HEK293 (cell line): ENCODE measurements at regions not wholly inside any gene's neighbourhood (a gene's known extent, or its start where the extent isn't known, plus 50 kb on each side); places are given as distances from the start of the nearest gene placed in this dataset.

ENCODE experiments used
- CTCF ChIA-PET: fragments of 350-600 bp; formaldehyde crosslinking; extraction: SDS; loops from one replicate; lab custom pipeline; 2021; ENCODE audit warnings: antibody characterized with exemption; lab: Yijun Ruan, JAX
- POLR2A ChIA-PET: fragments of 300-600 bp; formaldehyde crosslinking; extraction: SDS; loops from one replicate; lab custom pipeline; 2020; ENCODE audit warnings: antibody characterized with exemption, inconsistent platforms; lab: Yijun Ruan, JAX
- H3K27ac ChIP-seq: fragments of 200-500 bp; sonication (Bioruptor generic); 2 replicates; pipeline ENCODE4 v1.5.1; 2014; ENCODE audit warnings: low read depth, low read length, control low read depth, inconsistent platforms; ENCODE audit errors: extremely low read depth
- H3K36me3 ChIP-seq, 2 experiments: fragments of 200-500 bp in 1 of 2; sonication (Bioruptor generic) in 1 of 2; 1 replicate in 1 of 2; 2 replicates in 1 of 2; pipeline ENCODE4 v1.5.1; 2014 to 2017; ENCODE audit warnings: inconsistent platforms in 2 of 2, low read length in 2 of 2; ENCODE audit not compliant: control insufficient read depth in 2 of 2, insufficient read depth in 1 of 2
- H3K4me1 ChIP-seq: fragments of 200-500 bp; sonication (Bioruptor generic); 2 replicates; pipeline ENCODE4 v1.5.1; 2014; ENCODE audit warnings: mild to moderate bottlenecking, low read length, inconsistent platforms; ENCODE audit not compliant: control insufficient read depth, insufficient read depth
- H3K4me3 ChIP-seq: 2 replicates; pipeline ENCODE4 v1.5.1; 2011; ENCODE audit warnings: low read depth, mild to moderate bottlenecking, control low read depth, low read length, moderate library complexity
- H3K9me3 ChIP-seq: fragments of 200-500 bp; sonication (Bioruptor generic); 2 replicates; pipeline ENCODE4 v1.5.1; 2014; ENCODE audit warnings: low read depth, low read length, inconsistent platforms; ENCODE audit not compliant: control insufficient read depth, insufficient read depth
- CTCF ChIP-seq: fragments of 450-650 bp; formaldehyde crosslinking; IDR thresholded peaks from 2 replicates; pipeline ENCODE4 v1.5.1; 2016; ENCODE audit warnings: missing biosample characterization, missing genetic modification characterization
- GLI4 ChIP-seq: fragments of 450-650 bp; formaldehyde crosslinking; IDR thresholded peaks from 2 replicates; pipeline ENCODE4 v1.5.1; 2016; ENCODE audit warnings: missing biosample characterization, missing genetic modification characterization
- IKZF3 ChIP-seq: fragments of 450-650 bp; IDR thresholded peaks from 2 replicates; pipeline ENCODE4 v1.5.0; 2018; ENCODE audit warnings: missing biosample characterization, mild to moderate bottlenecking, missing genetic modification characterization, moderate library complexity
- KLF17 ChIP-seq: fragments of 450-650 bp; formaldehyde crosslinking; IDR thresholded peaks from 2 replicates; pipeline ENCODE4 v1.5.1; 2016; ENCODE audit warnings: missing biosample characterization, missing genetic modification characterization
- MZF1 ChIP-seq: fragments of 450-650 bp; formaldehyde crosslinking; IDR thresholded peaks from 2 replicates; pipeline ENCODE4 v1.5.1; 2017; ENCODE audit warnings: missing biosample characterization, missing genetic modification characterization, borderline replicate concordance
- SETDB1 ChIP-seq: IDR thresholded peaks from one replicate; pipeline ENCODE4 v1.6.1; 2017; ENCODE audit warnings: mild to moderate bottlenecking, low read length, moderate library complexity, mixed read lengths; ENCODE audit not compliant: insufficient read length
- ZBTB48 ChIP-seq: fragments of 450-650 bp; formaldehyde crosslinking; IDR thresholded peaks from 2 replicates; pipeline ENCODE4 v1.5.1; 2016; ENCODE audit warnings: missing biosample characterization, missing genetic modification characterization
- ZFP41 ChIP-seq: fragments of 450-650 bp; formaldehyde crosslinking; IDR thresholded peaks from 2 replicates; pipeline ENCODE4 v1.5.1; 2016; ENCODE audit warnings: missing biosample characterization, missing genetic modification characterization, borderline replicate concordance
- ZNF155 ChIP-seq: fragments of 450-650 bp; formaldehyde crosslinking; IDR thresholded peaks from 2 replicates; pipeline ENCODE4 v1.5.1; 2016; ENCODE audit warnings: missing biosample characterization, missing genetic modification characterization
- ZNF169 ChIP-seq: fragments of 450-650 bp; formaldehyde crosslinking; IDR thresholded peaks from 2 replicates; pipeline ENCODE4 v1.5.1; 2016; ENCODE audit warnings: missing biosample characterization, missing genetic modification characterization
- ZNF23 ChIP-seq: fragments of 450-650 bp; formaldehyde crosslinking; IDR thresholded peaks from 2 replicates; pipeline ENCODE4 v1.5.1; 2016; ENCODE audit warnings: missing biosample characterization, missing genetic modification characterization, borderline replicate concordance
- ZNF26 ChIP-seq: fragments of 450-650 bp; formaldehyde crosslinking; IDR thresholded peaks from 2 replicates; pipeline ENCODE4 v1.5.1; 2016; ENCODE audit warnings: missing biosample characterization, missing genetic modification characterization
- ZNF391 ChIP-seq: fragments of 450-650 bp; formaldehyde crosslinking; IDR thresholded peaks from 2 replicates; pipeline ENCODE4 v1.5.1; 2016; ENCODE audit warnings: low read depth, missing biosample characterization, missing genetic modification characterization, borderline replicate concordance
- ZNF404 ChIP-seq: fragments of 450-650 bp; formaldehyde crosslinking; IDR thresholded peaks from 2 replicates; pipeline ENCODE4 v1.5.1; 2017; ENCODE audit warnings: missing biosample characterization, missing genetic modification characterization
- ZNF518A ChIP-seq: fragments of 450-650 bp; formaldehyde crosslinking; conservative IDR thresholded peaks from 2 replicates; pipeline ENCODE4 v1.5.1; 2016; ENCODE audit warnings: low read depth, missing biosample characterization, missing genetic modification characterization
- ZNF596 ChIP-seq: fragments of 450-650 bp; IDR thresholded peaks from 2 replicates; pipeline ENCODE4 v1.5.0; 2018; ENCODE audit warnings: missing biosample characterization, mild to moderate bottlenecking, missing genetic modification characterization, moderate library complexity
- ZNF621 ChIP-seq: fragments of 450-650 bp; formaldehyde crosslinking; IDR thresholded peaks from 2 replicates; pipeline ENCODE4 v1.5.1; 2017; ENCODE audit warnings: missing biosample characterization, missing genetic modification characterization
- ZNF629 ChIP-seq: fragments of 450-650 bp; formaldehyde crosslinking; IDR thresholded peaks from 2 replicates; pipeline ENCODE4 v1.5.1; 2017; ENCODE audit warnings: missing biosample characterization, missing genetic modification characterization
- ZNF645 ChIP-seq: fragments of 450-650 bp; formaldehyde crosslinking; IDR thresholded peaks from 2 replicates; pipeline ENCODE4; 2016; ENCODE audit warnings: missing biosample characterization, missing genetic modification characterization
- ZNF777 ChIP-seq: fragments of 450-650 bp; formaldehyde crosslinking; IDR thresholded peaks from 2 replicates; pipeline ENCODE4 v1.5.1; 2017; ENCODE audit warnings: missing biosample characterization, missing genetic modification characterization, borderline replicate concordance
- ZNF791 ChIP-seq: fragments of 450-650 bp; formaldehyde crosslinking; IDR thresholded peaks from 2 replicates; pipeline ENCODE4 v1.5.1; 2016; ENCODE audit warnings: missing biosample characterization, missing genetic modification characterization
- ZXDB ChIP-seq: fragments of 450-650 bp; formaldehyde crosslinking; IDR thresholded peaks from 2 replicates; pipeline ENCODE4 v1.5.1; 2016; ENCODE audit warnings: missing biosample characterization, missing genetic modification characterization
- TF ChIP-seq, protein P1 (sequence below): fragments of 450-650 bp; formaldehyde crosslinking; IDR thresholded peaks from 2 replicates; pipeline ENCODE4 v1.5.1; 2016; ENCODE audit warnings: missing biosample characterization, missing genetic modification characterization

DNA sequence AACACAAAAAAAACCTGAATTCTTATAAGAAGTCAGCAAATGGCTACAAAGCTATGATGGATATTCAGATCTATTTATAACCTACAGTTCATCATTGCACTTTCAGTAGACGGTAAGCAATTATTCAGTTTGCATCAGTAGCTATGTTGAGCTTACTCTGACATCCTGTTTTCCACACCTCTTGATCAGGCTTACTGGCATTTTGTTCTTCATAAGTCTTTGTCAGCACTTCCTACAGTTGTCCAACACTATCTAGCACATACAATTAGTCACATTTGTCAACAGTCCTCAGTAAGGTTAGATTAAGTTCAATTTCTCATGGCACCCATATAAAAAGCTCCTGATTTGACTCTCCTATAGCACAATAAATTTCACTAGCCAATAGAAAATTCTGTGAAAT lies 71.2 kb upstream of the ST3GAL6 start:
- no peak for TF ChIP-seq ZFP41
- no peak for TF ChIP-seq ZNF391
- TF ChIP-seq ZNF629 (tag by site-specific recombination), result no peak
- TF ChIP-seq GLI4, result no peak
- TF ChIP-seq ZNF404, result no peak
- TF ChIP-seq ZNF26 (tag by site-specific recombination), result no peak
- no peak for TF ChIP-seq ZNF23 (tag by site-specific recombination)
- TF ChIP-seq ZBTB48 (tag by site-specific recombination), result no peak
- TF ChIP-seq ZNF791 (tag by site-specific recombination), result no peak
- no peak for TF ChIP-seq ZNF621 (tag by site-specific recombination)
- no peak for TF ChIP-seq ZNF155 (tag by site-specific recombination)
- no peak for TF ChIP-seq ZNF169 (tag by site-specific recombination)
- no peak for TF ChIP-seq CTCF (tag by site-specific recombination)
- TF ChIP-seq ZXDB (tag by site-specific recombination), result no peak
- TF ChIP-seq, protein P1, sequence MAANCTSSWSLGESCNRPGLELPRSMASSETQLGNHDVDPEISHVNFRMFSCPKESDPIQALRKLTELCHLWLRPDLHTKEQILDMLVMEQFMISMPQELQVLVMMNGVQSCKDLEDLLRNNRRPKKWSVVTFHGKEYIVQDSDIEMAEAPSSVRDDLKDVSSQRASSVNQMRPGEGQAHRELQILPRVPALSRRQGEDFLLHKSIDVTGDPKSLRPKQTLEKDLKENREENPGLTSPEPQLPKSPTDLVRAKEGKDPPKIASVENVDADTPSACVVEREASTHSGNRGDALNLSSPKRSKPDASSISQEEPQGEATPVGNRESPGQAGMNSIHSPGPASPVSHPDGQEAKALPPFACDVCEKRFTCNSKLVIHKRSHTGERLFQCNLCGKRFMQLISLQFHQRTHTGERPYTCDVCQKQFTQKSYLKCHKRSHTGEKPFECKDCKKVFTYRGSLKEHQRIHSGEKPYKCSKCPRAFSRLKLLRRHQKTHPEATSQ (tag by site-specific recombination), result no peak
- TF ChIP-seq ZNF645 (tag by site-specific recombination), result no peak
- no peak for TF ChIP-seq IKZF3 (tag by site-specific recombination)
- Histone ChIP-seq H3K36me3 (no peaks in the 10 kb centered on the region), H3K4me3 (no peak overlapping the region), H3K27ac (no peak overlapping the region), H3K4me1 (no peaks in the 10 kb centered on the region), H3K9me3 (no peaks in the 10 kb centered on the region)
- ChIA-PET CTCF (no interaction called here), POLR2A (no interaction called here)

DNA sequence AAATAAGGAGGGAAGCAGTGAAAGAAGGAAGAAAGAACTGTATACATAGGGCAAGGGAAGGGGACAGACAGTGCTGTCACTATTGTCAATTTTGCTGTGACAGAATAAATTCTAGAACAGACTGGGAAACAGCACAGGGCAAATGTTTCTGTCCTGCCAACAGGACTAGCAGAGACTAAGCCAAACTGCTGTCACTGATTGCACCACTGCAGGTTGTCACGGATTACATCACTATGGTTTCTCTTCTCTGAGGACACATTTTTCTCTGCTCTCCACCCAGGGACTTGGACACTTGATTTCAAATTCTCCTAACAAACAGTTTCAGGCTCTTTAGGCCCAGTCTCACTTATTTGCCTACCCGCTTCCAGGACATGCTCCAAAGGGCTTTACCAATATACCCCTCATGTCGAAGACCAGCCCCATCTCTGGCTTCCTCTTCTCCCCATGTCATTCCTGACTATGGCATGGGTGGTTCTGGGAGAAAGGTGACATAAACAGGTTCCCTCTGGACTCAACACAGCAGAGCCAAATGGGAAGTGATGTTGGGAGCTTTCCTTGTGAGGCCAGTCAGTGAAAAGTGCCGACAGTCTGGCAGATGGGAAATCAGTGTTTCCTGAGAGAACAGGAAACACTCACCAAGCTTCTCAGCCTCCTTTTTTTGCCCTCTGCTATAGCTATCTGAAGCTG lies 70.2 kb upstream of the ST3GAL6 start:
- no peaks in the 10 kb centered on the region for H3K4me1 ChIP-seq
- CTCF ChIA-PET, result interaction anchor here (0.6 kb wide), 1 partner anchor 13 kb away, joined by 4 read pairs; no protein-coding TSS in a partner anchor
- POLR2A ChIA-PET, result no interaction called here
- no peaks in the 10 kb centered on the region for H3K36me3 ChIP-seq
- no peak overlapping the region for H3K27ac ChIP-seq
- no peak overlapping the region for H3K4me3 ChIP-seq
- no peaks in the 10 kb centered on the region for H3K9me3 ChIP-seq
- TF ChIP-seq ZNF777 (tag by site-specific recombination) (no peak), ZNF791 (tag by site-specific recombination) (no peak), MZF1 (tag by site-specific recombination) (no peak), ZNF596 (tag by site-specific recombination) (no peak), KLF17 (tag by site-specific recombination) (no peak), SETDB1 (no peak), ZNF518A (tag by site-specific recombination) (no peak)
